ENCODE measurements at regions not wholly inside any gene's neighbourhood (a gene's known extent, or its start where the extent isn't known, plus 50 kb on each side); places are given as distances from the start of the nearest gene placed in this dataset.

GRCh38 chr14:82872494-82872893, 1338.8 kb upstream of the SEL1L start:
- Histone ChIP-seq H3K4me3 (ENCODE audit: low read depth, low read length, poor library complexity, severe bottlenecking) (no peak overlapping the region), H3K9me3 (ENCODE audit: low read length) (no peaks in the 10 kb centered on the region), H3K27me3 (ENCODE audit: insufficient read depth, low read length) (no peaks in the 10 kb centered on the region), H3K9ac (ENCODE audit: low read length) (no peak overlapping the region), H3K4me2 (ENCODE audit: low read length) (no peak overlapping the region), H3K27ac (ENCODE audit: low read depth, low read length, poor library complexity, severe bottlenecking) (no peak overlapping the region), H3F3A (ENCODE audit: insufficient read depth, low read length) (no peaks in the 10 kb centered on the region), H3K79me2 (ENCODE audit: insufficient read depth, low read length) (no peaks in the 10 kb centered on the region), H4K20me1 (ENCODE audit: insufficient read depth, low read length) (no peaks in the 10 kb centered on the region), H3K4me1 (ENCODE audit: insufficient read depth, low read length, severe bottlenecking) (no peaks in the 10 kb centered on the region), H2AFZ (ENCODE audit: low read length) (no peak overlapping the region), H3K9me2 (ENCODE audit: low read depth, low read length) (no peaks in the 10 kb centered on the region), H3K36me3 (ENCODE audit: insufficient read depth, low read length) (no peaks in the 10 kb centered on the region)
- TF ChIP-seq CTCF (IDR thresholded peaks at IDR 0.05; ENCODE audit: low read length) (peak; percentile 62; the same call in 1 of the 2 replicates), EZH2 (IDR thresholded peaks at IDR 0.05; ENCODE audit: borderline replicate concordance, low read length) (no peak)

- no peaks in the 10 kb centered on the region for H3K4me1 ChIP-seq (ENCODE audit: insufficient read depth, low read length, severe bottlenecking)
- no peak overlapping the region for H2AFZ ChIP-seq (ENCODE audit: low read length)
- no peak overlapping the region for H3K9ac ChIP-seq (ENCODE audit: low read length)
- H3K4me3 ChIP-seq (ENCODE audit: low read depth, low read length, poor library complexity, severe bottlenecking) = no peak overlapping the region
- H3K36me3 ChIP-seq (ENCODE audit: insufficient read depth, low read length) = no peaks in the 10 kb centered on the region
- H3K79me2 ChIP-seq (ENCODE audit: insufficient read depth, low read length) = no peaks in the 10 kb centered on the region
- no peak overlapping the region for H3K4me2 ChIP-seq (ENCODE audit: low read length)
- H4K20me1 ChIP-seq (ENCODE audit: insufficient read depth, low read length) = no peaks in the 10 kb centered on the region
- no peaks in the 10 kb centered on the region for H3F3A ChIP-seq (ENCODE audit: insufficient read depth, low read length)
- no peak overlapping the region for H3K27ac ChIP-seq (ENCODE audit: low read depth, low read length, poor library complexity, severe bottlenecking)
- no peaks in the 10 kb centered on the region for H3K9me2 ChIP-seq (ENCODE audit: low read depth, low read length)
- TF ChIP-seq CTCF (IDR thresholded peaks at IDR 0.05; ENCODE audit: low read length) = no peak
- no peak for TF ChIP-seq EZH2 (IDR thresholded peaks at IDR 0.05; ENCODE audit: borderline replicate concordance, low read length)
- no peaks in the 10 kb centered on the region for H3K9me3 ChIP-seq (ENCODE audit: low read length)
- H3K27me3 ChIP-seq (ENCODE audit: insufficient read depth, low read length) = no peaks in the 10 kb centered on the region
These were observed 1345.3 kb upstream of the SEL1L start for GRCh38 chr14:82878951-82879350.

GRCh38 chr14:82879949-82880535, 1346.4 kb upstream of the SEL1L start:
- TF ChIP-seq CTCF (IDR thresholded peaks at IDR 0.05; ENCODE audit: low read length) (no peak), EZH2 (IDR thresholded peaks at IDR 0.05; ENCODE audit: borderline replicate concordance, low read length) (no peak)

More at GRCh38 chr14:82879949-82880535, 1346.4 kb upstream of the SEL1L start:
- no peaks in the 10 kb centered on the region for H3K9me3 ChIP-seq (ENCODE audit: low read length)
- no peaks in the 10 kb centered on the region for H3F3A ChIP-seq (ENCODE audit: insufficient read depth, low read length)
- H3K4me1 ChIP-seq (ENCODE audit: insufficient read depth, low read length, severe bottlenecking) = no peaks in the 10 kb centered on the region
- H3K27me3 ChIP-seq (ENCODE audit: insufficient read depth, low read length) = no peaks in the 10 kb centered on the region
- H3K4me3 ChIP-seq (ENCODE audit: low read depth, low read length, poor library complexity, severe bottlenecking) = no peak overlapping the region
- H3K36me3 ChIP-seq (ENCODE audit: insufficient read depth, low read length) = no peaks in the 10 kb centered on the region
- no peak overlapping the region for H2AFZ ChIP-seq (ENCODE audit: low read length)
- no peak overlapping the region for H3K4me2 ChIP-seq (ENCODE audit: low read length)
- no peaks in the 10 kb centered on the region for H3K9me2 ChIP-seq (ENCODE audit: low read depth, low read length)
- H3K79me2 ChIP-seq (ENCODE audit: insufficient read depth, low read length) = no peaks in the 10 kb centered on the region
- no peak overlapping the region for H3K9ac ChIP-seq (ENCODE audit: low read length)
- H3K27ac ChIP-seq (ENCODE audit: low read depth, low read length, poor library complexity, severe bottlenecking) = no peak overlapping the region
- H4K20me1 ChIP-seq (ENCODE audit: insufficient read depth, low read length) = no peaks in the 10 kb centered on the region
